ENCODE measurements at regions not wholly inside any gene's neighbourhood (a gene's known extent, or its start where the extent isn't known, plus 50 kb on each side); places are given as distances from the start of the nearest gene placed in this dataset.

GRCh38 chr4:33296876-33297455 is 2576.8 kb downstream of the PCDH7 start:
- Histone ChIP-seq H3K36me3 (ENCODE audit: insufficient read depth, insufficient read length, low read length) (no peaks in the 10 kb centered on the region), H3K9me3 (ENCODE audit: insufficient read depth, low read length) (no peaks in the 10 kb centered on the region), H3K4me1 (ENCODE audit: insufficient read depth, insufficient read length) (no peaks in the 10 kb centered on the region), H3K27me3 (ENCODE audit: insufficient read depth, insufficient read length) (no peaks in the 10 kb centered on the region), H3K4me3 (ENCODE audit: insufficient read length, low read depth) (no peak overlapping the region), H3K9ac (ENCODE audit: insufficient read length, low read depth) (no peak overlapping the region)
- DNase-seq (ENCODE audit: low read depth, low spot score), result no peak
- TF ChIP-seq SUZ12 (IDR thresholded peaks at IDR 0.05; ENCODE audit: extremely low read depth, insufficient read depth, insufficient read length), result no peak
- no peak for TF ChIP-seq ZNF274 (IDR thresholded peaks at IDR 0.05; ENCODE audit: low read depth, low read length)
- no peak for TF ChIP-seq YY1 (IDR thresholded peaks at IDR 0.05; ENCODE audit: insufficient read depth, insufficient read length)

- no peak for TF ChIP-seq YY1 (IDR thresholded peaks at IDR 0.05; ENCODE audit: insufficient read depth, insufficient read length)
- no peak for TF ChIP-seq SUZ12 (IDR thresholded peaks at IDR 0.05; ENCODE audit: extremely low read depth, insufficient read depth, insufficient read length)
- no peak for TF ChIP-seq ZNF274 (IDR thresholded peaks at IDR 0.05; ENCODE audit: low read depth, low read length)
- Histone ChIP-seq H3K27me3 (ENCODE audit: insufficient read depth, insufficient read length) (no peaks in the 10 kb centered on the region), H3K4me3 (ENCODE audit: insufficient read length, low read depth) (no peak overlapping the region), H3K9ac (ENCODE audit: insufficient read length, low read depth) (no peak overlapping the region), H3K36me3 (ENCODE audit: insufficient read depth, insufficient read length, low read length) (no peaks in the 10 kb centered on the region), H3K9me3 (ENCODE audit: insufficient read depth, low read length) (no peaks in the 10 kb centered on the region), H3K4me1 (ENCODE audit: insufficient read depth, insufficient read length) (no peaks in the 10 kb centered on the region)
- DNase-seq (ENCODE audit: low read depth, low spot score), result no peak
Measured at GRCh38 chr4:33302321-33302720, 2582.2 kb downstream of the PCDH7 start.

- DNase-seq (ENCODE audit: low read depth, low spot score), result no peak
- Histone ChIP-seq H3K36me3 (ENCODE audit: insufficient read depth, insufficient read length, low read length) (no peaks in the 10 kb centered on the region), H3K4me1 (ENCODE audit: insufficient read depth, insufficient read length) (no peaks in the 10 kb centered on the region), H3K9me3 (ENCODE audit: insufficient read depth, low read length) (no peaks in the 10 kb centered on the region), H3K4me3 (ENCODE audit: insufficient read length, low read depth) (no peak overlapping the region), H3K9ac (ENCODE audit: insufficient read length, low read depth) (no peak overlapping the region), H3K27me3 (ENCODE audit: insufficient read depth, insufficient read length) (no peaks in the 10 kb centered on the region)
- TF ChIP-seq SUZ12 (IDR thresholded peaks at IDR 0.05; ENCODE audit: extremely low read depth, insufficient read depth, insufficient read length) (no peak), YY1 (IDR thresholded peaks at IDR 0.05; ENCODE audit: insufficient read depth, insufficient read length) (no peak), ZNF274 (IDR thresholded peaks at IDR 0.05; ENCODE audit: low read depth, low read length) (no peak)
Measured at GRCh38 chr4:33306131-33306530, 2586.0 kb downstream of the PCDH7 start.

GRCh38 chr4:33316033-33316432 is 2595.9 kb downstream of the PCDH7 start:
- Histone ChIP-seq H3K4me1 (ENCODE audit: insufficient read depth, insufficient read length) (no peaks in the 10 kb centered on the region), H3K27me3 (ENCODE audit: insufficient read depth, insufficient read length) (no peaks in the 10 kb centered on the region), H3K36me3 (ENCODE audit: insufficient read depth, insufficient read length, low read length) (no peaks in the 10 kb centered on the region), H3K4me3 (ENCODE audit: insufficient read length, low read depth) (no peak overlapping the region), H3K9ac (ENCODE audit: insufficient read length, low read depth) (no peak overlapping the region), H3K9me3 (ENCODE audit: insufficient read depth, low read length) (peaks cover 11% of the 10 kb centered on the region; the same call in 1 of the 2 replicates)
- DNase-seq (ENCODE audit: low read depth, low spot score), result no peak
- TF ChIP-seq SUZ12 (IDR thresholded peaks at IDR 0.05; ENCODE audit: extremely low read depth, insufficient read depth, insufficient read length) (no peak), YY1 (IDR thresholded peaks at IDR 0.05; ENCODE audit: insufficient read depth, insufficient read length) (no peak), ZNF274 (IDR thresholded peaks at IDR 0.05; ENCODE audit: low read depth, low read length) (no peak)

GRCh38 chr4:33316578-33316977 is 2596.4 kb downstream of the PCDH7 start:
- TF ChIP-seq SUZ12 (IDR thresholded peaks at IDR 0.05; ENCODE audit: extremely low read depth, insufficient read depth, insufficient read length) (no peak), ZNF274 (IDR thresholded peaks at IDR 0.05; ENCODE audit: low read depth, low read length) (no peak), YY1 (IDR thresholded peaks at IDR 0.05; ENCODE audit: insufficient read depth, insufficient read length) (no peak)
- DNase-seq (ENCODE audit: low read depth, low spot score), result no peak
- Histone ChIP-seq H3K4me1 (ENCODE audit: insufficient read depth, insufficient read length) (no peaks in the 10 kb centered on the region), H3K36me3 (ENCODE audit: insufficient read depth, insufficient read length, low read length) (no peaks in the 10 kb centered on the region), H3K4me3 (ENCODE audit: insufficient read length, low read depth) (no peak overlapping the region), H3K9me3 (ENCODE audit: insufficient read depth, low read length) (peaks cover 11% of the 10 kb centered on the region; the same call in 1 of the 2 replicates), H3K27me3 (ENCODE audit: insufficient read depth, insufficient read length) (no peaks in the 10 kb centered on the region), H3K9ac (ENCODE audit: insufficient read length, low read depth) (no peak overlapping the region)

GRCh38 chr4:33323393-33323792 is 2603.2 kb downstream of the PCDH7 start:
- H3K9ac ChIP-seq (ENCODE audit: insufficient read length, low read depth), result no peak overlapping the region
- no peaks in the 10 kb centered on the region for H3K27me3 ChIP-seq (ENCODE audit: insufficient read depth, insufficient read length)
- TF ChIP-seq ZNF274 (IDR thresholded peaks at IDR 0.05; ENCODE audit: low read depth, low read length) (no peak), SUZ12 (IDR thresholded peaks at IDR 0.05; ENCODE audit: extremely low read depth, insufficient read depth, insufficient read length) (no peak), YY1 (IDR thresholded peaks at IDR 0.05; ENCODE audit: insufficient read depth, insufficient read length) (no peak)
- DNase-seq (ENCODE audit: low read depth, low spot score), result no peak
- no peak overlapping the region for H3K4me3 ChIP-seq (ENCODE audit: insufficient read length, low read depth)
- no peaks in the 10 kb centered on the region for H3K9me3 ChIP-seq (ENCODE audit: insufficient read depth, low read length)
- no peaks in the 10 kb centered on the region for H3K36me3 ChIP-seq (ENCODE audit: insufficient read depth, insufficient read length, low read length)
- H3K4me1 ChIP-seq (ENCODE audit: insufficient read depth, insufficient read length), result no peaks in the 10 kb centered on the region

GRCh38 chr4:33334416-33334815 is 2614.2 kb downstream of the PCDH7 start:
- Histone ChIP-seq H3K9me3 (ENCODE audit: insufficient read depth, low read length) (peaks cover 15% of the 10 kb centered on the region; the same call in 1 of the 2 replicates), H3K36me3 (ENCODE audit: insufficient read depth, insufficient read length, low read length) (no peaks in the 10 kb centered on the region), H3K9ac (ENCODE audit: insufficient read length, low read depth) (no peak overlapping the region), H3K4me1 (ENCODE audit: insufficient read depth, insufficient read length) (no peaks in the 10 kb centered on the region), H3K4me3 (ENCODE audit: insufficient read length, low read depth) (no peak overlapping the region), H3K27me3 (ENCODE audit: insufficient read depth, insufficient read length) (no peaks in the 10 kb centered on the region)
- DNase-seq (ENCODE audit: low read depth, low spot score), result no peak
- TF ChIP-seq SUZ12 (IDR thresholded peaks at IDR 0.05; ENCODE audit: extremely low read depth, insufficient read depth, insufficient read length) (no peak), ZNF274 (IDR thresholded peaks at IDR 0.05; ENCODE audit: low read depth, low read length) (no peak), YY1 (IDR thresholded peaks at IDR 0.05; ENCODE audit: insufficient read depth, insufficient read length) (no peak)

All from NT2/D1 (cell line).